MG63 (cell line): ENCODE measurements at regions not wholly inside any gene's neighbourhood (a gene's known extent, or its start where the extent isn't known, plus 50 kb on each side); places are given as distances from the start of the nearest gene placed in this dataset.
A peak's percentile ranks its signal among the peaks of the same experiment; 100 is the strongest.
"Not testable (repeated sequence)": the region's sequence is repeated elsewhere in the genome, so short reads cannot be mapped to it uniquely, and the experiment has no call there.

Experiments
- DNase-seq: peaks from one replicate; pipeline ENCODE4 v3.0.0-alpha.2; 2020
- H3K27me3 ChIP-seq: fragments of 250-450 bp; sonication (Bioruptor Pico); 2 replicates; pipeline ENCODE4 v1.5.1; 2020; ENCODE audit warnings: mild to moderate bottlenecking, moderate library complexity
- H3K36me3 ChIP-seq: fragments of 250-450 bp; sonication (Bioruptor Pico); 2 replicates; pipeline ENCODE4 v1.5.1; 2020; ENCODE audit warnings: mild to moderate bottlenecking, moderate library complexity
- H3K4me3 ChIP-seq: fragments of 250-450 bp; sonication (Bioruptor Pico); 2 replicates; pipeline ENCODE4 v1.5.1; 2020; ENCODE audit warnings: mild to moderate bottlenecking, moderate library complexity
- H3K9me3 ChIP-seq: fragments of 250-450 bp; sonication (Bioruptor Pico); 2 replicates; pipeline ENCODE4 v1.5.1; 2020; ENCODE audit warnings: mild to moderate bottlenecking, moderate library complexity

GRCh38 chr6:133055441-133055966, 185.7 kb upstream of the EYA4 start:
- Histone ChIP-seq H3K36me3 (no peaks in the 10 kb centered on the region), H3K27me3 (no peaks in the 10 kb centered on the region), H3K4me3 (no peak overlapping the region), H3K9me3 (no peaks in the 10 kb centered on the region)
- no peak for DNase-seq

GRCh38 chr6:133057352-133057751, 183.8 kb upstream of the EYA4 start:
- no peak overlapping the region for H3K4me3 ChIP-seq
- no peaks in the 10 kb centered on the region for H3K36me3 ChIP-seq
- H3K9me3 ChIP-seq: no peaks in the 10 kb centered on the region
- H3K27me3 ChIP-seq: no peaks in the 10 kb centered on the region
- no peak for DNase-seq

GRCh38 chr6:133062077-133062476, 179.1 kb upstream of the EYA4 start:
- no peaks in the 10 kb centered on the region for H3K9me3 ChIP-seq
- peak; percentile 52 for DNase-seq
- H3K27me3 ChIP-seq: no peaks in the 10 kb centered on the region
- H3K4me3 ChIP-seq: no peak overlapping the region
- no peaks in the 10 kb centered on the region for H3K36me3 ChIP-seq

- Histone ChIP-seq H3K36me3 (no peaks in the 10 kb centered on the region), H3K4me3 (no peak overlapping the region), H3K27me3 (no peaks in the 10 kb centered on the region), H3K9me3 (no peaks in the 10 kb centered on the region)
- DNase-seq: peak; percentile 9
Measured at GRCh38 chr6:133062696-133063306, 178.4 kb upstream of the EYA4 start.

- no peak for DNase-seq
- Histone ChIP-seq H3K4me3 (no peak overlapping the region), H3K36me3 (no peaks in the 10 kb centered on the region), H3K27me3 (no peaks in the 10 kb centered on the region), H3K9me3 (no peaks in the 10 kb centered on the region)
Measured at GRCh38 chr6:133067960-133068359, 173.2 kb upstream of the EYA4 start.

GRCh38 chr6:133070410-133071043, 170.6 kb upstream of the EYA4 start:
- Histone ChIP-seq H3K27me3 (no peaks in the 10 kb centered on the region), H3K36me3 (no peaks in the 10 kb centered on the region), H3K4me3 (no peak overlapping the region), H3K9me3 (no peaks in the 10 kb centered on the region)
- no peak for DNase-seq

- no peak for DNase-seq
Measured at GRCh38 chr6:133079901-133080300, 161.3 kb upstream of the EYA4 start.

GRCh38 chr6:133083248-133083967, 157.7 kb upstream of the EYA4 start:
- H3K27me3 ChIP-seq: peaks cover 6% of the 10 kb centered on the region
- no peak overlapping the region for H3K4me3 ChIP-seq
- H3K36me3 ChIP-seq: no peaks in the 10 kb centered on the region
- H3K9me3 ChIP-seq: no peaks in the 10 kb centered on the region
- DNase-seq: no peak

More at GRCh38 chr6:133079901-133080300, 161.3 kb upstream of the EYA4 start:
- H3K36me3 ChIP-seq: no peaks in the 10 kb centered on the region
- no peaks in the 10 kb centered on the region for H3K9me3 ChIP-seq
- H3K27me3 ChIP-seq: peaks cover 6% of the 10 kb centered on the region
- no peak overlapping the region for H3K4me3 ChIP-seq

GRCh38 chr6:133085471-133085870, 155.7 kb upstream of the EYA4 start:
- peaks cover 2% of the 10 kb centered on the region for H3K27me3 ChIP-seq
- H3K36me3 ChIP-seq: no peaks in the 10 kb centered on the region
- H3K4me3 ChIP-seq: no peak overlapping the region
- DNase-seq: no peak
- H3K9me3 ChIP-seq: no peaks in the 10 kb centered on the region

GRCh38 chr6:133085896-133086295, 155.3 kb upstream of the EYA4 start:
- Histone ChIP-seq H3K27me3 (peaks cover 2% of the 10 kb centered on the region; the same call in 1 of the 2 replicates), H3K36me3 (no peaks in the 10 kb centered on the region), H3K4me3 (no peak overlapping the region), H3K9me3 (no peaks in the 10 kb centered on the region)
- no peak for DNase-seq

GRCh38 chr6:133088931-133089695, 152.0 kb upstream of the EYA4 start:
- no peak for DNase-seq
- Histone ChIP-seq H3K36me3 (no peaks in the 10 kb centered on the region), H3K9me3 (no peaks in the 10 kb centered on the region), H3K27me3 (peaks cover 2% of the 10 kb centered on the region; the same call in 1 of the 2 replicates), H3K4me3 (no peak overlapping the region)

- Histone ChIP-seq H3K27me3 (peaks cover 2% of the 10 kb centered on the region; the same call in 1 of the 2 replicates), H3K4me3 (no peak overlapping the region), H3K9me3 (no peaks in the 10 kb centered on the region), H3K36me3 (no peaks in the 10 kb centered on the region)
- DNase-seq: no peak
Measured at GRCh38 chr6:133092199-133092598, 149.0 kb upstream of the EYA4 start.

GRCh38 chr6:133092771-133093170, 148.4 kb upstream of the EYA4 start:
- no peaks in the 10 kb centered on the region for H3K9me3 ChIP-seq
- no peak overlapping the region for H3K4me3 ChIP-seq
- no peaks in the 10 kb centered on the region for H3K36me3 ChIP-seq
- H3K27me3 ChIP-seq: peaks cover 2% of the 10 kb centered on the region; the same call in 1 of the 2 replicates
- DNase-seq: no peak

GRCh38 chr6:133093211-133093610, 147.9 kb upstream of the EYA4 start:
- not testable (repeated sequence) for H3K27me3 ChIP-seq, H3K9me3 ChIP-seq, DNase-seq, H3K4me3 ChIP-seq, H3K36me3 ChIP-seq

- H3K27me3 ChIP-seq: peaks cover 2% of the 10 kb centered on the region; the same call in 1 of the 2 replicates
- no peak for DNase-seq
- H3K4me3 ChIP-seq: no peak overlapping the region
Measured at GRCh38 chr6:133093956-133094355, 147.2 kb upstream of the EYA4 start.

GRCh38 chr6:133097208-133097607, 143.9 kb upstream of the EYA4 start:
- H3K27me3 ChIP-seq: no peaks in the 10 kb centered on the region
- no peaks in the 10 kb centered on the region for H3K36me3 ChIP-seq
- no peak overlapping the region for H3K4me3 ChIP-seq
- no peak for DNase-seq
- no peaks in the 10 kb centered on the region for H3K9me3 ChIP-seq

More at GRCh38 chr6:133093956-133094355, 147.2 kb upstream of the EYA4 start:
- no peaks in the 10 kb centered on the region for H3K36me3 ChIP-seq
- H3K9me3 ChIP-seq: no peaks in the 10 kb centered on the region

GRCh38 chr6:133099573-133099972, 141.6 kb upstream of the EYA4 start:
- no peak for DNase-seq
- Histone ChIP-seq H3K9me3 (no peaks in the 10 kb centered on the region), H3K27me3 (no peaks in the 10 kb centered on the region), H3K36me3 (no peaks in the 10 kb centered on the region), H3K4me3 (no peak overlapping the region)
